ENCODE measurements at regions not wholly inside any gene's neighbourhood (a gene's known extent, or its start where the extent isn't known, plus 50 kb on each side); places are given as distances from the start of the nearest gene placed in this dataset.

DNA sequence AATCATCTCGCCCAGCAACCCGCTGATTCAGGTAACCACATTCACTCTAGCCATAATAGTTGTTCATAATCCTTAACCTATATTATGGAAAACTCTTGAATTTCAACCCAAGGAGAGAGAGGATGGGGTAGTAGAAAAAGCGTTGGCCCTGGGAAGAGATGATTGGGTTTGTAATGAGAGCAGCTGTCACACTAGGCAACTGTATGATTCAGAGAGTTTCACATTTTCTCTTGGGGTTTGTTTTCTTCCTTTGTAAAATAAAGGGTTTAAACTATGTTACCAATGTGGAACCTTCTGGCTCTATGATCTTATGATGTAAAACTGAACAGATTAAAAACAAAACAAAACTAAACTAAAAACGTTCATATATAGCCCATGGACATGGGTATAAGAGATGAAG, 705.2 kb upstream of the IGFBP3 start:
- TF ChIP-seq EZH2 (IDR thresholded peaks at IDR 0.05) = no peak
- TF ChIP-seq, protein P1, sequence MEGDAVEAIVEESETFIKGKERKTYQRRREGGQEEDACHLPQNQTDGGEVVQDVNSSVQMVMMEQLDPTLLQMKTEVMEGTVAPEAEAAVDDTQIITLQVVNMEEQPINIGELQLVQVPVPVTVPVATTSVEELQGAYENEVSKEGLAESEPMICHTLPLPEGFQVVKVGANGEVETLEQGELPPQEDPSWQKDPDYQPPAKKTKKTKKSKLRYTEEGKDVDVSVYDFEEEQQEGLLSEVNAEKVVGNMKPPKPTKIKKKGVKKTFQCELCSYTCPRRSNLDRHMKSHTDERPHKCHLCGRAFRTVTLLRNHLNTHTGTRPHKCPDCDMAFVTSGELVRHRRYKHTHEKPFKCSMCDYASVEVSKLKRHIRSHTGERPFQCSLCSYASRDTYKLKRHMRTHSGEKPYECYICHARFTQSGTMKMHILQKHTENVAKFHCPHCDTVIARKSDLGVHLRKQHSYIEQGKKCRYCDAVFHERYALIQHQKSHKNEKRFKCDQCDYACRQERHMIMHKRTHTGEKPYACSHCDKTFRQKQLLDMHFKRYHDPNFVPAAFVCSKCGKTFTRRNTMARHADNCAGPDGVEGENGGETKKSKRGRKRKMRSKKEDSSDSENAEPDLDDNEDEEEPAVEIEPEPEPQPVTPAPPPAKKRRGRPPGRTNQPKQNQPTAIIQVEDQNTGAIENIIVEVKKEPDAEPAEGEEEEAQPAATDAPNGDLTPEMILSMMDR (IDR thresholded peaks at IDR 0.05) = no peak
